WERI-Rb-1 (cell line): ENCODE measurements at regions not wholly inside any gene's neighbourhood (a gene's known extent, or its start where the extent isn't known, plus 50 kb on each side); places are given as distances from the start of the nearest gene placed in this dataset.

Experiments used
- DNase-seq: peaks from one replicate; pipeline ENCODE4 v3.0.0-alpha.2; 2020
- H3K27ac ChIP-seq: fragments of 250-450 bp; sonication (Bioruptor Pico); 2 replicates; pipeline ENCODE4 v1.5.1; 2020; ENCODE audit warnings: mild to moderate bottlenecking, moderate library complexity
- H3K27me3 ChIP-seq: fragments of 250-450 bp; sonication (Bioruptor Pico); 2 replicates; pipeline ENCODE4 v1.5.1; 2021; ENCODE audit warnings: mild to moderate bottlenecking, low read depth, moderate library complexity; ENCODE audit not compliant: insufficient read depth, severe bottlenecking
- H3K36me3 ChIP-seq: fragments of 250-450 bp; sonication (Bioruptor Pico); 2 replicates; pipeline ENCODE4 v1.5.1; 2020; ENCODE audit warnings: mild to moderate bottlenecking, moderate library complexity
- H3K4me3 ChIP-seq: 2 replicates; pipeline ENCODE4 v1.5.1; 2011; ENCODE audit warnings: low read depth, mild to moderate bottlenecking, control low read depth, low read length
- H3K9me3 ChIP-seq: fragments of 250-450 bp; sonication (Bioruptor Pico); 2 replicates; pipeline ENCODE4 v1.5.1; 2021; ENCODE audit warnings: mild to moderate bottlenecking, moderate library complexity; ENCODE audit not compliant: severe bottlenecking
- CTCF ChIP-seq: IDR thresholded peaks from 2 replicates; pipeline ENCODE4 v1.5.1; 2011; ENCODE audit warnings: low read depth, mild to moderate bottlenecking, control low read depth, inconsistent platforms, low read length

GRCh38 chr16:55078153-55078552, 147.5 kb downstream of the IRX5 start:
- Histone ChIP-seq H3K36me3 (no peaks in the 10 kb centered on the region), H3K4me3 (no peak overlapping the region), H3K27ac (no peak overlapping the region), H3K27me3 (no peaks in the 10 kb centered on the region), H3K9me3 (no peaks in the 10 kb centered on the region)
- no peak for TF ChIP-seq CTCF
- no peak for DNase-seq

GRCh38 chr16:55078699-55079410, 148.2 kb downstream of the IRX5 start:
- H3K4me3 ChIP-seq = no peak overlapping the region
- H3K27me3 ChIP-seq = no peaks in the 10 kb centered on the region
- H3K36me3 ChIP-seq = no peaks in the 10 kb centered on the region
- no peak for TF ChIP-seq CTCF
- no peaks in the 10 kb centered on the region for H3K9me3 ChIP-seq
- no peak for DNase-seq
- H3K27ac ChIP-seq = no peak overlapping the region

- no peaks in the 10 kb centered on the region for H3K36me3 ChIP-seq
- H3K27ac ChIP-seq = no peak overlapping the region
- H3K9me3 ChIP-seq = no peaks in the 10 kb centered on the region
- no peak overlapping the region for H3K4me3 ChIP-seq
- DNase-seq = no peak
- H3K27me3 ChIP-seq = no peaks in the 10 kb centered on the region
- TF ChIP-seq CTCF = no peak
These were observed 151.2 kb downstream of the IRX5 start for GRCh38 chr16:55081622-55082590.

GRCh38 chr16:55082591-55082976, 151.9 kb downstream of the IRX5 start:
- Histone ChIP-seq H3K4me3 (no peak overlapping the region), H3K36me3 (no peaks in the 10 kb centered on the region), H3K9me3 (no peaks in the 10 kb centered on the region), H3K27me3 (no peaks in the 10 kb centered on the region), H3K27ac (no peak overlapping the region)
- DNase-seq = no peak
- TF ChIP-seq CTCF = no peak

GRCh38 chr16:55083052-55083451, 152.4 kb downstream of the IRX5 start:
- no peak for DNase-seq
- no peak overlapping the region for H3K4me3 ChIP-seq
- no peaks in the 10 kb centered on the region for H3K27me3 ChIP-seq
- no peak overlapping the region for H3K27ac ChIP-seq
- no peak for TF ChIP-seq CTCF
- H3K9me3 ChIP-seq = no peaks in the 10 kb centered on the region
- no peaks in the 10 kb centered on the region for H3K36me3 ChIP-seq
